PC-3 (cell line): ENCODE measurements at regions not wholly inside any gene's neighbourhood (a gene's known extent, or its start where the extent isn't known, plus 50 kb on each side); places are given as distances from the start of the nearest gene placed in this dataset.

Experiments used
- ATAC-seq: fragments of 200-7000 bp; cut with Tn5 transposase; 2 replicates; pipeline ENCODE4 v1.9.1; 2020; ENCODE audit warnings: mild to moderate bottlenecking, moderate library complexity
- BruUV-seq: library from RNA; stranded (reverse); fragments of 400-500 nt; replicated peaks from 2 replicates; lab custom pipeline; 2021; lab: Mats Ljungman, UMichigan
- CTCF ChIA-PET: fragments of 300-600 bp; sonication (Branson Sonifier 250); formaldehyde crosslinking; loops from one replicate; lab custom pipeline; 2022; ENCODE audit warnings: antibody characterized with exemption; lab: Charles Lee
- POLR2A ChIA-PET: fragments of 300-600 bp; sonication (Branson Sonifier 250); formaldehyde crosslinking; loops from one replicate; lab custom pipeline; 2022; ENCODE audit warnings: antibody characterized with exemption; ENCODE audit not compliant: unreplicated experiment; lab: Charles Lee
- DNase-seq: peaks from one replicate; pipeline ENCODE4 v3.0.0-alpha.2; 2015
- H2AFZ ChIP-seq: fragments of 300-600 bp; sonication (generic); 2 replicates; pipeline ENCODE4 v1.6.0; 2016; ENCODE audit warnings: antibody characterized with exemption, low read length
- H3F3A ChIP-seq: fragments of 300-600 bp; sonication (generic); one replicate; pipeline ENCODE4 v1.6.0; 2017; ENCODE audit warnings: antibody characterized with exemption, low read length, control low read depth, mild to moderate bottlenecking; ENCODE audit not compliant: unreplicated experiment
- H3K27ac ChIP-seq: fragments of 300-600 bp; sonication (generic); 2 replicates; pipeline ENCODE4 v1.5.1; 2016; ENCODE audit warnings: mild to moderate bottlenecking, low read length
- H3K27me3 ChIP-seq: fragments of 300-600 bp; sonication (generic); 2 replicates; pipeline ENCODE4 v1.6.1; 2016; ENCODE audit warnings: low read length, mixed read lengths
- H3K36me3 ChIP-seq: fragments of 300-600 bp; sonication (generic); 2 replicates; pipeline ENCODE4 v1.6.1; 2016; ENCODE audit warnings: low read depth, mixed run types, low read length, mixed read lengths
- H3K4me1 ChIP-seq: fragments of 300-600 bp; sonication (generic); 2 replicates; pipeline ENCODE4 v1.5.1; 2016; ENCODE audit warnings: low read length; ENCODE audit not compliant: insufficient read depth
- H3K4me2 ChIP-seq: fragments of 300-600 bp; sonication (generic); 2 replicates; pipeline ENCODE4 v1.6.0; 2016; ENCODE audit warnings: low read length
- H3K4me3 ChIP-seq: fragments of 300-600 bp; sonication (generic); 2 replicates; pipeline ENCODE4 v1.5.1; 2016; ENCODE audit warnings: mild to moderate bottlenecking, low read length, mixed read lengths
- H3K79me2 ChIP-seq: fragments of 300-600 bp; sonication (generic); 2 replicates; pipeline ENCODE4 v1.6.1; 2017; ENCODE audit warnings: low read length, mixed read lengths
- H3K9ac ChIP-seq: fragments of 300-600 bp; sonication (generic); 2 replicates; pipeline ENCODE4 v1.6.0; 2016; ENCODE audit warnings: mild to moderate bottlenecking, low read length
- H3K9me2 ChIP-seq: fragments of 300-600 bp; sonication (generic); replicated peaks from 2 replicates; pipeline ENCODE4 v1.6.1; 2016; ENCODE audit warnings: mixed run types, low read length, mixed read lengths
- H3K9me3 ChIP-seq: fragments of 300-600 bp; sonication (generic); 2 replicates; pipeline ENCODE4 v1.6.1; 2016; ENCODE audit warnings: low read length, mixed read lengths
- H4K20me1 ChIP-seq: fragments of 300-600 bp; sonication (generic); 2 replicates; pipeline ENCODE4 v1.6.1; 2016; ENCODE audit warnings: low read length, mixed read lengths
- EZH2 ChIP-seq: fragments of 300-600 bp; sonication (generic); IDR thresholded peaks from one replicate; pipeline ENCODE4 v1.6.1; 2017; ENCODE audit warnings: antibody characterized with exemption, mild to moderate bottlenecking, low read length; ENCODE audit not compliant: unreplicated experiment
- EZH2phosphoT487 ChIP-seq: fragments of 300-600 bp; sonication (generic); IDR thresholded peaks from 2 replicates; pipeline ENCODE4 v1.6.1; 2018; ENCODE audit warnings: mild to moderate bottlenecking, antibody characterized with exemption, low read length, borderline replicate concordance
- intact Hi-C: fragments of 100-400 bp; cut with micrococcal nuclease; formaldehyde crosslinking; loops from 2 replicates; pipeline ENCODE4 v1.9.0; 2023
- TF ChIP-seq, protein P1 (sequence below): fragments of 300-600 bp; sonication (generic); conservative IDR thresholded peaks from 2 replicates; pipeline ENCODE4 v1.5.1; 2017; ENCODE audit warnings: antibody characterized with exemption, low read depth, mild to moderate bottlenecking, low read length

DNA sequence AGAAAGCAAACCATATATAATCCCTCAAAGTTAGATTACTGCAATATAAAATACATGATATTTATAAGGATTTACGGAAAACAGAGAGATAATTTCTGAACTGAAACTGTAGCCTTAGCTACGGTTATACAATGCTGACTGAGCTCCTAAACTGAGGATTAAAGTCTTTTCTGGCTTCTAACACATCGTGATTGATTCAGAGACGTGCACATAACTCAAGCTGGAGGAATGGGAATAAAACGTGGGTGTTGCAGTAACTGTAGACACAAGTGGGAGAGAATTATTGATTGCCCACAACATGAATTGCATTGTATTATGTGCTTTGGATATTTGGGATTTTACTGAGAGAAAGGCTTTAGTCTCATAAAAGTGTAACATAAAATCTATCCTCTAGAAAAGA is 418.0 kb upstream of the OPRM1 start:
- Histone ChIP-seq H3K27ac (no peak overlapping the region), H3K4me3 (no peak overlapping the region), H3K36me3 (no peaks in the 10 kb centered on the region), H3F3A (no peaks in the 10 kb centered on the region), H3K27me3 (peaks cover 72% of the 10 kb centered on the region), H3K9me2 (no peaks in the 10 kb centered on the region), H3K79me2 (no peaks in the 10 kb centered on the region), H2AFZ (no peak overlapping the region), H4K20me1 (no peaks in the 10 kb centered on the region), H3K4me2 (no peak overlapping the region), H3K9me3 (no peaks in the 10 kb centered on the region), H3K4me1 (no peaks in the 10 kb centered on the region), H3K9ac (no peak overlapping the region)
- DNase-seq (no peak), ATAC-seq (no peak)
- ChIA-PET POLR2A (no interaction called here), CTCF (no interaction called here)
- no peak for TF ChIP-seq EZH2
- TF ChIP-seq, protein P1, sequence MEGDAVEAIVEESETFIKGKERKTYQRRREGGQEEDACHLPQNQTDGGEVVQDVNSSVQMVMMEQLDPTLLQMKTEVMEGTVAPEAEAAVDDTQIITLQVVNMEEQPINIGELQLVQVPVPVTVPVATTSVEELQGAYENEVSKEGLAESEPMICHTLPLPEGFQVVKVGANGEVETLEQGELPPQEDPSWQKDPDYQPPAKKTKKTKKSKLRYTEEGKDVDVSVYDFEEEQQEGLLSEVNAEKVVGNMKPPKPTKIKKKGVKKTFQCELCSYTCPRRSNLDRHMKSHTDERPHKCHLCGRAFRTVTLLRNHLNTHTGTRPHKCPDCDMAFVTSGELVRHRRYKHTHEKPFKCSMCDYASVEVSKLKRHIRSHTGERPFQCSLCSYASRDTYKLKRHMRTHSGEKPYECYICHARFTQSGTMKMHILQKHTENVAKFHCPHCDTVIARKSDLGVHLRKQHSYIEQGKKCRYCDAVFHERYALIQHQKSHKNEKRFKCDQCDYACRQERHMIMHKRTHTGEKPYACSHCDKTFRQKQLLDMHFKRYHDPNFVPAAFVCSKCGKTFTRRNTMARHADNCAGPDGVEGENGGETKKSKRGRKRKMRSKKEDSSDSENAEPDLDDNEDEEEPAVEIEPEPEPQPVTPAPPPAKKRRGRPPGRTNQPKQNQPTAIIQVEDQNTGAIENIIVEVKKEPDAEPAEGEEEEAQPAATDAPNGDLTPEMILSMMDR, result no peak
- TF ChIP-seq EZH2phosphoT487, result no peak
- no TSS peak for BruUV-seq
- intact Hi-C loops, result no loop called here

DNA sequence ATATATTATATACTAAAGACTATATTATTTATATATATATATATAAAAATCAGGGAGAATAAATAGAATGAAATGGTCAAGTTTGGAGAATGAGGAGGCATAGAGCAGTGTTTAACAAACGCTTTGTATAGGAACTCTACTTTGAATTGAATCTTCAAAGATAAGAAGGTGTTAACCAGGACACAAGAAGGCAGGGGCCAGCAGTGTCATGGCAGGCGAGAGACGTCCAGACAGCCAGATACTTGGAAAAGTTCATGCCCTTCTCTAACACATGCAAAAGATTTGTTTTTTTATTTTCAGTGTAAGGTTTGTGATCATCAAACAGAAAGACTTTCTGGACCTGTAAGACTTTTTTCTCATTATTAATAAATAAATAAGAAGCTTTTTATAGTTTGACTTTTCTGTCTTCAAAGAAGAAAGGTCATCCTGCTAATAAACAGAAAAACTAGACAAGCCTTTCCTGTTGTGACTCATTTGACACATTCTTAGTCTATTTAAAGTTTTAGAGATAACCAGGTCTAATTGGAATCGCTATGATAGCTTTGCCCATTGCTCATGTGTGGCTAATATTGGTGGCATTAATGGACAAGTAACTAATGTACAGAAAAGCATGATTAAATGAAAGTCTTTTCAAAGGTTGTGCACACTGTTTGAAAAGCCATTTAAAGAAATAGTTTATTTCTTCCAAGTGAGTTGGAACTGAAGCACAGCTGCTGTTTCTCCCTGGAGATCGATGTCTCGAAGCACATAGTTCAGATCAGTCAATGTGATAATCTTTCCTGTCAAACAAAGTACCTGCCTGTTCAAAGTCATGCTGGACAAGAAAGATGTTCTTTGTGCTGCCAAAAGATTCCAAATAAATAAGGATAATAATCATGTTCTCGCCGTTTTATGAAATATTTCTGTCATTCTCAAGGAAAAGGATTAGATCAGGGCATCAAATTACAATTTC is 420.4 kb upstream of the OPRM1 start:
- intact Hi-C loops, result no loop called here
- H3K4me3 ChIP-seq, result no peak overlapping the region
- no peaks in the 10 kb centered on the region for H3K9me3 ChIP-seq
- TF ChIP-seq, protein P1, result no peak
- TF ChIP-seq EZH2phosphoT487 (no peak), EZH2 (no peak)
- no peak overlapping the region for H2AFZ ChIP-seq
- no peaks in the 10 kb centered on the region for H3K79me2 ChIP-seq
- H3K9ac ChIP-seq, result no peak overlapping the region
- no peak for ATAC-seq
- H3K9me2 ChIP-seq, result no peaks in the 10 kb centered on the region
- H3K36me3 ChIP-seq, result no peaks in the 10 kb centered on the region
- BruUV-seq, result no TSS peak
- H3K4me1 ChIP-seq, result no peaks in the 10 kb centered on the region
- H4K20me1 ChIP-seq, result no peaks in the 10 kb centered on the region
- DNase-seq, result no peak
- no peak overlapping the region for H3K27ac ChIP-seq
- no peak overlapping the region for H3K4me2 ChIP-seq
- ChIA-PET CTCF (no interaction called here), POLR2A (no interaction called here)
- no peaks in the 10 kb centered on the region for H3F3A ChIP-seq
- H3K27me3 ChIP-seq, result peaks cover 66% of the 10 kb centered on the region

DNA sequence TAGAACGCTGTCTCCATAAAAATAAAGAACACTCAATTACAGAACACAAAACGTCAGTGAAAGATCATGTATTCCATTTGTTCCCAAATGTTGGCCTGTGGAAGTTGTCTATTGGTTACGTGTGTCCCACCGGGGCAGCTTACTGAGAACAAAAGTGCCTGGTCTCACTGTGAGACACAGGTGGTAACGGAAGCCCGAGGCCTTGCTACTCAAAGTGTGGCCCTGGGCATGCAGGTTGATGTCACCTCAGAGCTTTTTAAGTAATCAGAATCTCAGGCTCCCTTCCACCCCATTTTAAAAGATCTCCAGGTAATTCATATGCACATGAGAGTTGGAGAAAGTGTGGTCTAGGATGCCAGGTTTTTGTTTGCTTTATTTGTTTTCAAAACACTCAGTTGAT is 422.5 kb upstream of the OPRM1 start:
- H3K4me3 ChIP-seq, result no peak overlapping the region
- no peak overlapping the region for H3K9ac ChIP-seq
- ChIA-PET POLR2A (no interaction called here), CTCF (no interaction called here)
- intact Hi-C loops, result no loop called here
- H2AFZ ChIP-seq, result no peak overlapping the region
- H3K4me2 ChIP-seq, result no peak overlapping the region
- H3K79me2 ChIP-seq, result no peaks in the 10 kb centered on the region
- no peaks in the 10 kb centered on the region for H4K20me1 ChIP-seq
- H3K36me3 ChIP-seq, result no peaks in the 10 kb centered on the region
- H3F3A ChIP-seq, result no peaks in the 10 kb centered on the region
- no TSS peak for BruUV-seq
- H3K27me3 ChIP-seq, result peaks cover 49% of the 10 kb centered on the region
- no peaks in the 10 kb centered on the region for H3K9me3 ChIP-seq
- TF ChIP-seq, protein P1, result no peak
- TF ChIP-seq EZH2phosphoT487 (no peak), EZH2 (no peak)
- ATAC-seq (no peak), DNase-seq (no peak)
- no peak overlapping the region for H3K27ac ChIP-seq
- H3K4me1 ChIP-seq, result no peaks in the 10 kb centered on the region
- no peaks in the 10 kb centered on the region for H3K9me2 ChIP-seq
